D721Med (cell line): ENCODE measurements at regions not wholly inside any gene's neighbourhood (a gene's known extent, or its start where the extent isn't known, plus 50 kb on each side); places are given as distances from the start of the nearest gene placed in this dataset.

ENCODE experiments used
- DNase-seq: peaks from one replicate; pipeline ENCODE4 v3.0.0; 2011; ENCODE audit warnings: low spot score; ENCODE audit not compliant: insufficient read length
- FAIRE-seq: peaks from 2 replicates; lab custom pipeline; 2011; peaks lifted over from hg19 to GRCh38; lab: Jason Lieb, UNC
- CTCF ChIP-seq: IDR thresholded peaks from 2 replicates; pipeline ENCODE4 v1.5.1; 2012; ENCODE audit warnings: mild to moderate bottlenecking, control low read depth; ENCODE audit not compliant: insufficient read depth; ENCODE audit errors: missing control alignments

DNA sequence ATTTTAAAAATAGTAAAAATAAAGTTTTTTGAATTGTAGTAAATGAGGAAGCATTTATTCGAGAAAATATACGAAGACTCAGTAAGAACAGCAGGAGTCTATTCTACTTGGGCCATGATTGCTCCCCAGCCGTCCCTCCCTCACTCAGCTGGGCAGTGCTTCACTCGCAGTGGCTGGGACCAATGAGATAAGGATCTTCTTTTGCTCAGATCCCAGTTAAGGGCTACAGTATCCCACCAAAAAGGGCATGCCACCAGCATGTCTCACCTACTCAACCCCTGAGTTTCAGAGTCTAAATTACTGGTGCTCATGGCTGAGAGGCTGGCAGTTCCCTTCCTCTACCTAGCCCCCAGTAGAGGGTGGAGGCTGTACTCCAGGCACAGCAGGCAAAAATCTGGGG lies 455.7 kb upstream of the PFKP start:
- no peak for DNase-seq
- FAIRE-seq, result no peak
- TF ChIP-seq CTCF, result no peak

DNA sequence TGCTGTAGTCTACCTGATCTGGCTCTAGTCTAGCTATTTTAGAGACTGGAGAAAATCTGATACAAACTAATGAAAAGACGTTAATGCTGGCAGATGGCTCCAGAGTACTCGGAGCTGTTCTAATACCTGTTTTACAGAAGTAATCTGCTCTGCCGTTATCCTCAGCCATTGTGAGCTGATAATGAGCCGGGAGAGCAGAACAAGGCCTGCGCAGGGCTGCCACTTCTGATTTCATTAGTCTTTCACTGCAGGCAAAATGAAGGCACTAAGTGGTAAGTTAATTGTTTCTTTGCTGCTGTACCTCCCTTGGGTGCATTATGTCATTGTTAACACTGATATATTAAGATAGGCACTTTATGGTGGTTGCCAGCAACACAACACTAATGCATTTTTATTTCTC lies 456.4 kb upstream of the PFKP start:
- peak; percentile 44 for DNase-seq
- FAIRE-seq, result peak; percentile 81
- TF ChIP-seq CTCF, result no peak

DNA sequence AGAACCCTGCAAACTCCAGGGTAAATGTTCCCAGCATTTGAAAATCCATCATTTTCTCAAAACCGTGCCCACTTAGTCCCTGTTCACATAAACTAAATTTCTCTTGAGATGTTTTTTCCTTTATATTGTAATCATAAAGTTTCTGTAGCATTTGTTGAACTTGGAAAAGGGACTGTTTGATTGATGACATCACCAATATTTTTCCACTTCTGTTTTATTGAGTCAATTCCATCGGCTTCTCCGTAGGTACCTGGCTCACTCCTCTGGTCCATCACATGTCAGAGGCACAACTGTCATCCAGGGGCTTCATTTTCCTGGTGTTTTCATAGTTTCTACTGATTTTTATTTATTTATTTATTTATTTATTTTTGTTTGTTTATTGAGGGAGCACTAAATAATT lies 462.5 kb upstream of the PFKP start:
- DNase-seq (no peak), FAIRE-seq (no peak)
- TF ChIP-seq CTCF, result no peak

- DNase-seq, result no peak
- no peak for TF ChIP-seq CTCF
- FAIRE-seq, result no peak
Observed at GRCh38 chr10:2599571-2599970, 467.8 kb upstream of the PFKP start.

GRCh38 chr10:2592360-2593160 lies 474.8 kb upstream of the PFKP start:
- no peak for TF ChIP-seq CTCF
- FAIRE-seq (no peak), DNase-seq (no peak)

GRCh38 chr10:2589196-2589595 lies 478.2 kb upstream of the PFKP start:
- FAIRE-seq, result no peak
- DNase-seq, result no peak
- no peak for TF ChIP-seq CTCF

- DNase-seq (no peak), FAIRE-seq (no peak)
- no peak for TF ChIP-seq CTCF
Observed at GRCh38 chr10:2584385-2584784, 483.0 kb upstream of the PFKP start.
